Chondrocyte (in vitro differentiated cells): ENCODE measurements at regions not wholly inside any gene's neighbourhood (a gene's known extent, or its start where the extent isn't known, plus 50 kb on each side); places are given as distances from the start of the nearest gene placed in this dataset.
"Not testable (repeated sequence)": the region's sequence is repeated elsewhere in the genome, so short reads cannot be mapped to it uniquely, and the experiment has no call there.

Source experiments
- DNase-seq: peaks from one replicate; pipeline ENCODE4 v3.0.0; 2021; ENCODE audit warnings: mixed read lengths, low spot score
- H3K27ac Mint-ChIP-seq: one replicate; pipeline ENCODE4 v1.8.0; 2021; ENCODE audit warnings: mild to moderate bottlenecking, moderate library complexity, mixed read lengths; ENCODE audit not compliant: unreplicated experiment
- H3K27me3 Mint-ChIP-seq: 2 replicates; pipeline ENCODE4 v1.8.0; 2021; ENCODE audit warnings: low read depth, mixed read lengths
- H3K36me3 Mint-ChIP-seq: 2 replicates; pipeline ENCODE4 v1.8.0; 2021; ENCODE audit warnings: low read depth, mixed read lengths
- H3K4me1 Mint-ChIP-seq: 2 replicates; pipeline ENCODE4 v1.8.0; 2021; ENCODE audit warnings: low read depth, mild to moderate bottlenecking, mixed read lengths
- H3K4me3 Mint-ChIP-seq: one replicate; pipeline ENCODE4 v1.8.0; 2021; ENCODE audit warnings: mild to moderate bottlenecking, moderate library complexity, mixed read lengths; ENCODE audit not compliant: unreplicated experiment
- H3K9me3 Mint-ChIP-seq: 2 replicates; pipeline ENCODE4 v1.8.0; 2021; ENCODE audit warnings: low read depth, mixed read lengths
- TF ChIP-seq, protein P1 (sequence below): fragments of 200-600 bp; sonication (generic); IDR thresholded peaks from 2 replicates; pipeline ENCODE4 v1.5.0; 2021; ENCODE audit warnings: antibody characterized with exemption, mild to moderate bottlenecking, moderate library complexity

- Mint-ChIP-seq H3K27ac (no peak overlapping the region), H3K9me3 (peaks cover 4% of the 10 kb centered on the region), H3K36me3 (peaks cover 2% of the 10 kb centered on the region), H3K27me3 (peaks cover 2% of the 10 kb centered on the region), H3K4me1 (peaks cover 3% of the 10 kb centered on the region), H3K4me3 (no peak overlapping the region)
- DNase-seq = no peak
- TF ChIP-seq, protein P1, sequence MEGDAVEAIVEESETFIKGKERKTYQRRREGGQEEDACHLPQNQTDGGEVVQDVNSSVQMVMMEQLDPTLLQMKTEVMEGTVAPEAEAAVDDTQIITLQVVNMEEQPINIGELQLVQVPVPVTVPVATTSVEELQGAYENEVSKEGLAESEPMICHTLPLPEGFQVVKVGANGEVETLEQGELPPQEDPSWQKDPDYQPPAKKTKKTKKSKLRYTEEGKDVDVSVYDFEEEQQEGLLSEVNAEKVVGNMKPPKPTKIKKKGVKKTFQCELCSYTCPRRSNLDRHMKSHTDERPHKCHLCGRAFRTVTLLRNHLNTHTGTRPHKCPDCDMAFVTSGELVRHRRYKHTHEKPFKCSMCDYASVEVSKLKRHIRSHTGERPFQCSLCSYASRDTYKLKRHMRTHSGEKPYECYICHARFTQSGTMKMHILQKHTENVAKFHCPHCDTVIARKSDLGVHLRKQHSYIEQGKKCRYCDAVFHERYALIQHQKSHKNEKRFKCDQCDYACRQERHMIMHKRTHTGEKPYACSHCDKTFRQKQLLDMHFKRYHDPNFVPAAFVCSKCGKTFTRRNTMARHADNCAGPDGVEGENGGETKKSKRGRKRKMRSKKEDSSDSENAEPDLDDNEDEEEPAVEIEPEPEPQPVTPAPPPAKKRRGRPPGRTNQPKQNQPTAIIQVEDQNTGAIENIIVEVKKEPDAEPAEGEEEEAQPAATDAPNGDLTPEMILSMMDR = no peak
These were observed 74.8 kb upstream of the SLC66A3 start for GRCh38 chr2:11080253-11081115.

DNA sequence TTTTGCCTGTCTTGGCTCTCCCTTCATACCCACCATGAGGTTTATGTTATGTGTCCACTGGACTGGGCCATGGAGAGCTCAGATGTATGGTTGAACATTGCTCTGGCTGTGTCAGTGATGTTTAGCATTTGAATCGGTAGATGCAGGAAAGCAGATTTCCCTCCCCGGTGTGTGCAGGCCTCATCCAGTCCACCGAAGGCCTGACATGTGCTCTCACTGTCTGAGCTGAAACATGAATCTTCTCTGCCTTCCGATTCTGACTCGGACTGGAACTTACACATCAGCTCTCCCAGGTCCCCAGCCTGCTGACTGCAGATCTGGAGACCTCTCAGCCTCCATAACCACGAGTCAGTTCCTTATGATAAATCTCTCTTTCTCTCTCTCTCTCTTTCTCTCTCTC lies 72.4 kb upstream of the SLC66A3 start:
- peaks cover 2% of the 10 kb centered on the region for H3K27me3 Mint-ChIP-seq
- H3K4me3 Mint-ChIP-seq = no peak overlapping the region
- H3K27ac Mint-ChIP-seq = no peak overlapping the region
- H3K9me3 Mint-ChIP-seq = peaks cover 4% of the 10 kb centered on the region
- TF ChIP-seq, protein P1 = no peak
- peaks cover 2% of the 10 kb centered on the region for H3K36me3 Mint-ChIP-seq
- H3K4me1 Mint-ChIP-seq = no peaks in the 10 kb centered on the region
- DNase-seq = no peak

DNA sequence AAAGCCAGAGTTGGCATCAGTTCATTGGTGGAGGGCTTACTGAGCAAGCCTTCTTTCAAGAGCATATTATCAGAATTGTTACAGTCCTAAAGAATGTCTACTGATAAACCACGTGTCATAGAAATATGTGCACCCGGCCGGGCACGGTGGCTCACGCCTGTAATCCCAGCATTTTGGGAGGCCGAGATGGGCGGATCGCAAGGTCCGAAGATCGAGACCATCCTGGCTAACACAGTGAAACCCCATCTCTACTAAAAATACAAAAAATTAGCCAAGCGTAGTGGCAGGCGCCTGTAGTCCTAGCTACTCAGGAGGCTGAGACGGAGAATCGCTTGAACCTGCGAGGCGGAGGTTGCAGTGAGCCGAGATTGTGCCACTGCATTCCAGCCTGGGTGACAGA lies 66.4 kb upstream of the SLC66A3 start:
- H3K36me3 Mint-ChIP-seq, DNase-seq, H3K27me3 Mint-ChIP-seq, H3K4me3 Mint-ChIP-seq, H3K4me1 Mint-ChIP-seq, H3K9me3 Mint-ChIP-seq, H3K27ac Mint-ChIP-seq: not testable (repeated sequence)

GRCh38 chr2:11090187-11090586 lies 65.1 kb upstream of the SLC66A3 start:
- peaks cover 3% of the 10 kb centered on the region for H3K27me3 Mint-ChIP-seq
- no peaks in the 10 kb centered on the region for H3K9me3 Mint-ChIP-seq
- H3K36me3 Mint-ChIP-seq = no peaks in the 10 kb centered on the region
- no peak overlapping the region for H3K27ac Mint-ChIP-seq
- TF ChIP-seq, protein P1 = no peak
- no peak overlapping the region for H3K4me3 Mint-ChIP-seq
- DNase-seq = no peak
- H3K4me1 Mint-ChIP-seq = no peaks in the 10 kb centered on the region

GRCh38 chr2:11092701-11093335 lies 62.4 kb upstream of the SLC66A3 start:
- no peak overlapping the region for H3K27ac Mint-ChIP-seq
- TF ChIP-seq, protein P1 = no peak
- H3K4me3 Mint-ChIP-seq = no peak overlapping the region
- no peaks in the 10 kb centered on the region for H3K9me3 Mint-ChIP-seq
- H3K36me3 Mint-ChIP-seq = no peaks in the 10 kb centered on the region
- H3K27me3 Mint-ChIP-seq = peaks cover 6% of the 10 kb centered on the region
- no peaks in the 10 kb centered on the region for H3K4me1 Mint-ChIP-seq
- DNase-seq = no peak
